ENCODE measurements at regions not wholly inside any gene's neighbourhood (a gene's known extent, or its start where the extent isn't known, plus 50 kb on each side); places are given as distances from the start of the nearest gene placed in this dataset.

- TF ChIP-seq, protein P1, sequence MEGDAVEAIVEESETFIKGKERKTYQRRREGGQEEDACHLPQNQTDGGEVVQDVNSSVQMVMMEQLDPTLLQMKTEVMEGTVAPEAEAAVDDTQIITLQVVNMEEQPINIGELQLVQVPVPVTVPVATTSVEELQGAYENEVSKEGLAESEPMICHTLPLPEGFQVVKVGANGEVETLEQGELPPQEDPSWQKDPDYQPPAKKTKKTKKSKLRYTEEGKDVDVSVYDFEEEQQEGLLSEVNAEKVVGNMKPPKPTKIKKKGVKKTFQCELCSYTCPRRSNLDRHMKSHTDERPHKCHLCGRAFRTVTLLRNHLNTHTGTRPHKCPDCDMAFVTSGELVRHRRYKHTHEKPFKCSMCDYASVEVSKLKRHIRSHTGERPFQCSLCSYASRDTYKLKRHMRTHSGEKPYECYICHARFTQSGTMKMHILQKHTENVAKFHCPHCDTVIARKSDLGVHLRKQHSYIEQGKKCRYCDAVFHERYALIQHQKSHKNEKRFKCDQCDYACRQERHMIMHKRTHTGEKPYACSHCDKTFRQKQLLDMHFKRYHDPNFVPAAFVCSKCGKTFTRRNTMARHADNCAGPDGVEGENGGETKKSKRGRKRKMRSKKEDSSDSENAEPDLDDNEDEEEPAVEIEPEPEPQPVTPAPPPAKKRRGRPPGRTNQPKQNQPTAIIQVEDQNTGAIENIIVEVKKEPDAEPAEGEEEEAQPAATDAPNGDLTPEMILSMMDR (IDR thresholded peaks at IDR 0.05) = no peak
- TF ChIP-seq POLR2A (IDR thresholded peaks at IDR 0.05) = no peak
Observed at GRCh38 chr20:48378976-48379675, 448.7 kb downstream of the PREX1 start.
